Trophoblast cell (in vitro differentiated cells and primary cell): ENCODE measurements at regions not wholly inside any gene's neighbourhood (a gene's known extent, or its start where the extent isn't known, plus 50 kb on each side); places are given as distances from the start of the nearest gene placed in this dataset.

ENCODE experiments used
- DNase-seq, 2 donors: peaks; one replicate each; pipeline ENCODE4 v3.0.0-alpha.2; 2016
- H2AFZ ChIP-seq: 2 replicates; pipeline ENCODE4 v1.6.1; 2013; ENCODE audit warnings: low read length, moderate library complexity, mild to moderate bottlenecking; ENCODE audit not compliant: insufficient read depth, poor library complexity
- H2AK5ac ChIP-seq: 2 replicates; pipeline ENCODE4 v1.6.1; 2013; ENCODE audit warnings: mild to moderate bottlenecking, low read length
- H2BK120ac ChIP-seq: 2 replicates; pipeline ENCODE4 v1.6.1; 2013; ENCODE audit warnings: low read length, mild to moderate bottlenecking, moderate library complexity; ENCODE audit not compliant: insufficient read depth, poor library complexity
- H2BK12ac ChIP-seq: 2 replicates; pipeline ENCODE4 v1.6.1; 2013; ENCODE audit warnings: mild to moderate bottlenecking, low read length, moderate library complexity
- H2BK5ac ChIP-seq: 2 replicates; pipeline ENCODE4 v1.6.1; 2013; ENCODE audit warnings: low read length, low read depth, moderate library complexity, mild to moderate bottlenecking; ENCODE audit not compliant: poor library complexity
- H3K14ac ChIP-seq: 2 replicates; pipeline ENCODE4 v1.6.1; 2013; ENCODE audit warnings: mild to moderate bottlenecking, low read length
- H3K18ac ChIP-seq: 2 replicates; pipeline ENCODE4 v1.6.1; 2013; ENCODE audit warnings: mild to moderate bottlenecking, low read length
- H3K23ac ChIP-seq: 2 replicates; pipeline ENCODE4 v1.6.1; 2013; ENCODE audit warnings: low read length
- H3K27ac ChIP-seq: 2 replicates; pipeline ENCODE4 v1.5.1; 2013; ENCODE audit warnings: low read depth, mild to moderate bottlenecking, inconsistent platforms, low read length, moderate library complexity
- H3K27me3 ChIP-seq: 2 replicates; pipeline ENCODE4 v1.6.1; 2013; ENCODE audit warnings: inconsistent platforms, mild to moderate bottlenecking, low read length, moderate library complexity; ENCODE audit not compliant: insufficient read depth
- H3K36me3 ChIP-seq, 2 experiments: 1 replicate in 1 of 2; 2 replicates in 1 of 2; pipeline ENCODE4 v1.6.1; 2013; ENCODE audit warnings: low read length in 2 of 2, mild to moderate bottlenecking in 2 of 2, moderate library complexity in 1 of 2; ENCODE audit not compliant: insufficient read depth in 2 of 2, control insufficient read depth in 1 of 2
- H3K4ac ChIP-seq: 2 replicates; pipeline ENCODE4 v1.6.1; 2013; ENCODE audit warnings: low read depth, mild to moderate bottlenecking, low read length, moderate library complexity
- H3K4me1 ChIP-seq, 2 experiments: 1 replicate in 1 of 2; 2 replicates in 1 of 2; pipeline ENCODE4 v1.6.1; 2013; ENCODE audit warnings: low read length in 2 of 2, mild to moderate bottlenecking in 2 of 2, moderate library complexity in 1 of 2; ENCODE audit not compliant: insufficient read depth in 2 of 2, control insufficient read depth in 1 of 2
- H3K4me2 ChIP-seq: 2 replicates; pipeline ENCODE4 v1.6.1; 2013; ENCODE audit warnings: inconsistent platforms, mild to moderate bottlenecking, low read length, moderate library complexity
- H3K4me3 ChIP-seq: 2 replicates; pipeline ENCODE4 v1.5.1; 2013; ENCODE audit warnings: mild to moderate bottlenecking, low read depth, low read length, inconsistent platforms
- H3K79me1 ChIP-seq: one replicate; pipeline ENCODE4 v1.6.1; 2013; ENCODE audit warnings: low read length
- H3K79me2 ChIP-seq: 2 replicates; pipeline ENCODE4 v1.6.1; 2013; ENCODE audit warnings: low read length, mild to moderate bottlenecking; ENCODE audit not compliant: control insufficient read depth, insufficient read depth, poor library complexity
- H3K9ac ChIP-seq: 2 replicates; pipeline ENCODE4 v1.6.1; 2013; ENCODE audit warnings: mild to moderate bottlenecking, low read length
- H3K9me3 ChIP-seq: 2 replicates; pipeline ENCODE4 v1.6.1; 2013; ENCODE audit warnings: low read depth, mild to moderate bottlenecking, control low read depth, inconsistent platforms, low read length; ENCODE audit not compliant: insufficient read depth
- H4K12ac ChIP-seq: 2 replicates; pipeline ENCODE4 v1.6.1; 2013; ENCODE audit warnings: low read depth, mild to moderate bottlenecking, low read length, moderate library complexity
- H4K8ac ChIP-seq: 2 replicates; pipeline ENCODE4 v1.6.1; 2013; ENCODE audit warnings: low read depth, mild to moderate bottlenecking, low read length, moderate library complexity
- H4K91ac ChIP-seq: one replicate; pipeline ENCODE4 v1.6.1; 2013; ENCODE audit warnings: low read depth, mild to moderate bottlenecking, low read length, moderate library complexity
- WGBS: extraction: QIAGEN DNeasy Blood & Tissue Kit; methylation state at CpG from one replicate; pipeline ENCODE4 v1.1.7; 2013; ENCODE audit warnings: missing lambda C conversion rate; ENCODE audit not compliant: insufficient read length, insufficient coverage; ENCODE audit errors: extremely low coverage; 5-methylcytosine and 5-hydroxymethylcytosine counted together

GRCh38 chr7:51785876-51786275, 469.3 kb upstream of the COBL start:
- Histone ChIP-seq H3K4me2 (no peak overlapping the region), H3K4me1 (no peaks in the 10 kb centered on the region), H3K4ac (no peak overlapping the region), H3K79me2 (no peaks in the 10 kb centered on the region), H3K18ac (no peak overlapping the region), H4K12ac (no peak overlapping the region), H3K23ac (no peak overlapping the region), H2BK120ac (no peak overlapping the region), H2AK5ac (no peak overlapping the region), H3K27me3 (no peaks in the 10 kb centered on the region), H3K9me3 (no peaks in the 10 kb centered on the region), H4K91ac (no peak overlapping the region), H4K8ac (no peak overlapping the region), H3K27ac (no peak overlapping the region), H3K79me1 (no peaks in the 10 kb centered on the region), H2BK5ac (no peak overlapping the region), H3K36me3 (no peaks in the 10 kb centered on the region), H3K4me3 (no peak overlapping the region), H3K14ac (no peak overlapping the region), H2BK12ac (no peak overlapping the region), H3K9ac (no peak overlapping the region), H2AFZ (no peak overlapping the region)
- no CpG with 5 or more reads among the region's 9 CpGs for WGBS
- no peak for DNase-seq

- no peak overlapping the region for H4K12ac ChIP-seq
- H3K9me3 ChIP-seq = no peaks in the 10 kb centered on the region
- DNase-seq = peak; percentile 7 to 47
- H3K79me1 ChIP-seq = no peaks in the 10 kb centered on the region
- no peak overlapping the region for H3K23ac ChIP-seq
- H2BK120ac ChIP-seq = no peak overlapping the region
- H3K4me3 ChIP-seq = no peak overlapping the region
- no peaks in the 10 kb centered on the region for H3K79me2 ChIP-seq
- no peak overlapping the region for H2AFZ ChIP-seq
- H3K27me3 ChIP-seq = no peaks in the 10 kb centered on the region
- no peak overlapping the region for H2BK5ac ChIP-seq
- H3K18ac ChIP-seq = no peak overlapping the region
- H3K27ac ChIP-seq = no peak overlapping the region
- no peak overlapping the region for H4K91ac ChIP-seq
- H4K8ac ChIP-seq = no peak overlapping the region
- H3K36me3 ChIP-seq = no peaks in the 10 kb centered on the region
- H3K9ac ChIP-seq = no peak overlapping the region
- no peak overlapping the region for H3K4me2 ChIP-seq
- no peaks in the 10 kb centered on the region for H3K4me1 ChIP-seq
- no peak overlapping the region for H3K4ac ChIP-seq
- no CpG with 5 or more reads among the region's 4 CpGs for WGBS
- no peak overlapping the region for H2AK5ac ChIP-seq
- no peak overlapping the region for H2BK12ac ChIP-seq
- no peak overlapping the region for H3K14ac ChIP-seq
Observed at GRCh38 chr7:51785171-51785570, 468.6 kb upstream of the COBL start.

GRCh38 chr7:51783241-51783640, 466.6 kb upstream of the COBL start:
- Histone ChIP-seq H2AFZ (no peak overlapping the region), H3K9me3 (no peaks in the 10 kb centered on the region), H3K4ac (no peak overlapping the region), H4K8ac (no peak overlapping the region), H3K4me3 (no peak overlapping the region), H3K9ac (no peak overlapping the region), H3K4me1 (no peaks in the 10 kb centered on the region), H3K79me1 (no peaks in the 10 kb centered on the region), H2BK5ac (no peak overlapping the region), H2AK5ac (no peak overlapping the region), H3K18ac (no peak overlapping the region), H3K4me2 (no peak overlapping the region), H4K12ac (no peak overlapping the region), H3K36me3 (no peaks in the 10 kb centered on the region), H4K91ac (no peak overlapping the region), H3K27me3 (no peaks in the 10 kb centered on the region), H2BK120ac (no peak overlapping the region), H3K79me2 (no peaks in the 10 kb centered on the region), H3K14ac (no peak overlapping the region), H2BK12ac (no peak overlapping the region), H3K23ac (no peak overlapping the region), H3K27ac (no peak overlapping the region)
- WGBS = no CpG with 5 or more reads among the region's 2 CpGs
- DNase-seq = no peak

- DNase-seq = no peak
- Histone ChIP-seq H3K4ac (no peak overlapping the region), H2BK12ac (no peak overlapping the region), H3K27ac (no peak overlapping the region), H4K91ac (no peak overlapping the region), H3K23ac (no peak overlapping the region), H2BK120ac (no peak overlapping the region), H3K9me3 (no peaks in the 10 kb centered on the region), H3K27me3 (no peaks in the 10 kb centered on the region), H2BK5ac (no peak overlapping the region), H3K18ac (no peak overlapping the region), H3K79me2 (no peaks in the 10 kb centered on the region), H3K4me3 (no peak overlapping the region), H3K79me1 (no peaks in the 10 kb centered on the region), H2AK5ac (no peak overlapping the region), H3K4me2 (no peak overlapping the region), H3K4me1 (no peaks in the 10 kb centered on the region), H3K14ac (no peak overlapping the region), H3K36me3 (no peaks in the 10 kb centered on the region), H3K9ac (no peak overlapping the region), H4K8ac (no peak overlapping the region), H4K12ac (no peak overlapping the region), H2AFZ (no peak overlapping the region)
- WGBS = no CpG with 5 or more reads among the region's 2 CpGs
Observed at GRCh38 chr7:51778121-51778520, 461.5 kb upstream of the COBL start.
